ENCODE measurements at regions not wholly inside any gene's neighbourhood (a gene's known extent, or its start where the extent isn't known, plus 50 kb on each side); places are given as distances from the start of the nearest gene placed in this dataset.

- TF ChIP-seq POLR2A (IDR thresholded peaks at IDR 0.05): no peak
- TF ChIP-seq CTCF (IDR thresholded peaks at IDR 0.05): no peak
Measured at GRCh38 chr17:53039981-53040380, 782.7 kb upstream of the KIF2B start.
